CD4-positive, alpha-beta memory T cell (primary cell): ENCODE measurements at regions not wholly inside any gene's neighbourhood (a gene's known extent, or its start where the extent isn't known, plus 50 kb on each side); places are given as distances from the start of the nearest gene placed in this dataset.
A peak's percentile ranks its signal among the peaks of the same experiment; 100 is the strongest.

ENCODE experiments used
- CTCF ChIA-PET: fragments of 350-600 bp; sonication (Branson Sonifier 250); formaldehyde crosslinking; loops from one replicate; lab custom pipeline; 2021; ENCODE audit warnings: inconsistent platforms; ENCODE audit not compliant: partially characterized antibody; lab: Charles Lee
- POLR2A ChIA-PET: fragments of 350-600 bp; sonication (Branson Sonifier 250); formaldehyde crosslinking; loops from one replicate; lab custom pipeline; 2021; ENCODE audit not compliant: partially characterized antibody; lab: Charles Lee
- DNase-seq, 5 donors: peaks; one replicate each; pipeline versions ENCODE4 v3.0.0 to v3.0.0-alpha.2; 2020 to 2022; ENCODE audit warnings: mixed read lengths in 1 of 5
- H3K27ac ChIP-seq: one replicate; pipeline ENCODE4 v1.7.0; 2013; ENCODE audit warnings: low read depth, low read length
- H3K27me3 ChIP-seq: 2 replicates; pipeline ENCODE4 v1.7.0; 2013; ENCODE audit warnings: mild to moderate bottlenecking, low read length, moderate library complexity; ENCODE audit not compliant: insufficient read depth
- H3K36me3 ChIP-seq: 2 replicates; pipeline ENCODE4 v1.7.0; 2013; ENCODE audit warnings: mild to moderate bottlenecking, low read length, moderate library complexity; ENCODE audit not compliant: insufficient read depth
- H3K4me1 ChIP-seq: 2 replicates; pipeline ENCODE4 v1.7.0; 2013; ENCODE audit warnings: mild to moderate bottlenecking, low read length, moderate library complexity; ENCODE audit not compliant: insufficient read depth
- H3K4me3 ChIP-seq, 2 donors: one replicate each; pipeline ENCODE4 v1.7.0; 2013; ENCODE audit warnings: low read length in 2 of 2, mild to moderate bottlenecking in 1 of 2
- H3K9me3 ChIP-seq, 2 donors: one replicate each; pipeline ENCODE4 v1.7.0; 2013; ENCODE audit warnings: low read length in 2 of 2, control low read depth in 1 of 2; ENCODE audit not compliant: control insufficient read depth in 1 of 2
- H3K27ac Mint-ChIP-seq, 7 donors: one replicate each; pipeline ENCODE4 v1.8.0; 2020 to 2021; ENCODE audit warnings: mixed read lengths in 7 of 7, mild to moderate bottlenecking in 6 of 7, inconsistent platforms in 3 of 7, moderate library complexity in 3 of 7
- H3K27me3 Mint-ChIP-seq, 2 donors: one replicate each; pipeline ENCODE4 v1.8.0; 2020 to 2021; ENCODE audit warnings: mixed read lengths in 2 of 2
- H3K36me3 Mint-ChIP-seq, 2 donors: one replicate each; pipeline ENCODE4 v1.8.0; 2020 to 2021; ENCODE audit warnings: mixed read lengths in 2 of 2, inconsistent platforms in 1 of 2, mild to moderate bottlenecking in 1 of 2
- H3K4me1 Mint-ChIP-seq, 4 donors: one replicate each; pipeline ENCODE4 v1.8.0; 2020 to 2021; ENCODE audit warnings: mixed read lengths in 4 of 4, mild to moderate bottlenecking in 1 of 4
- H3K4me3 Mint-ChIP-seq, 8 donors: one replicate each; pipeline ENCODE4 v1.8.0; 2020 to 2021; ENCODE audit warnings: mixed read lengths in 8 of 8, mild to moderate bottlenecking in 7 of 8, moderate library complexity in 6 of 8, inconsistent platforms in 3 of 8
- H3K9me3 Mint-ChIP-seq, 8 donors: one replicate each; pipeline ENCODE4 v1.8.0; 2020 to 2021; ENCODE audit warnings: mixed read lengths in 8 of 8, mild to moderate bottlenecking in 5 of 8, inconsistent platforms in 3 of 8, moderate library complexity in 1 of 8
- intact Hi-C: fragments of 100-400 bp; cut with micrococcal nuclease; formaldehyde crosslinking; loops from one replicate; pipeline ENCODE4 v1.15.1; 2023

- no peak overlapping the region for H3K4me3 Mint-ChIP-seq
- intact Hi-C loops, result no loop called here
- Histone ChIP-seq H3K9me3 (peaks cover 0 to 5% of the 10 kb centered on the region in 2 donors), H3K27ac (no peak overlapping the region), H3K4me1 (no peaks in the 10 kb centered on the region), H3K27me3 (no peaks in the 10 kb centered on the region), H3K36me3 (no peaks in the 10 kb centered on the region), H3K4me3 (no peak overlapping the region)
- POLR2A ChIA-PET, result no interaction called here
- DNase-seq, result no peak
- no peaks in the 10 kb centered on the region for H3K27me3 Mint-ChIP-seq
- peaks cover 0 to 1% (median 0%) of the 10 kb centered on the region in 4 donors for H3K4me1 Mint-ChIP-seq
- H3K9me3 Mint-ChIP-seq, result peaks cover 0 to 25% (median 14%) of the 10 kb centered on the region in 8 donors
- CTCF ChIA-PET, result no interaction called here
- no peak overlapping the region for H3K27ac Mint-ChIP-seq
- H3K36me3 Mint-ChIP-seq, result peaks cover 0 to 4% of the 10 kb centered on the region in 2 donors
These were observed 572.7 kb upstream of the ATP2B1 start for GRCh38 chr12:90281154-90281868.

DNA sequence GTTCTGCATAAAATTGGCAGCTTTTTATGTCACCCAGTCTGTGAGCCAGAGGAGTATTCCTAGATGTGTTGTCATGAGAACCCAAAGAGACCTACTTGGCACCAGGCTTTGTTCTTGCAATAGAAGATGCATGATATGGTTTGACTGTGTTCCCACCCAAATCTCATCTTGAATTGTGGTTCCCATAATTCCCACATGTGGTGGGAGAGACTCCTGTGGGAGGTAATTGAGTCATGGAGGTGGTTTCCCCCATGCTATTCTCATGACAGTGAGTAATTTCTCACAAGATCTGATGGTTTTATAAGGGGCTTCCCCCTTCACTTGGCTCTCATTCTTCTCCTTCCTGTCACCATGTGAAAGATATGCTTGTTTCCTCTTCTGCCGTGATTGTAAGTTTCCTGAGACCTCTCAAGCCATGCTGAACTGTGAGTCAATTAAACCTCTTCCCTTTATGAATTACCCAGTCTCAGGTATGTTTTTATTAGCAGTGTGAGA, 572.0 kb upstream of the ATP2B1 start:
- ChIA-PET POLR2A (no interaction called here), CTCF (no interaction called here)
- H3K4me3 ChIP-seq, result no peak overlapping the region
- peaks cover 0 to 1% (median 0%) of the 10 kb centered on the region in 4 donors for H3K4me1 Mint-ChIP-seq
- peaks cover 0 to 4% of the 10 kb centered on the region in 2 donors for H3K36me3 Mint-ChIP-seq
- no peak overlapping the region for H3K27ac ChIP-seq
- intact Hi-C loops, result no loop called here
- no peak overlapping the region for H3K27ac Mint-ChIP-seq
- no peaks in the 10 kb centered on the region for H3K36me3 ChIP-seq
- H3K4me1 ChIP-seq, result no peaks in the 10 kb centered on the region
- no peak for DNase-seq
- no peaks in the 10 kb centered on the region for H3K27me3 Mint-ChIP-seq
- H3K9me3 ChIP-seq, result peaks cover 0 to 5% of the 10 kb centered on the region in 2 donors
- H3K27me3 ChIP-seq, result no peaks in the 10 kb centered on the region
- peaks cover 0 to 25% (median 14%) of the 10 kb centered on the region in 8 donors for H3K9me3 Mint-ChIP-seq
- no peak overlapping the region for H3K4me3 Mint-ChIP-seq

GRCh38 chr12:90280033-90280432, 571.4 kb upstream of the ATP2B1 start:
- no peak overlapping the region for H3K4me3 Mint-ChIP-seq
- H3K36me3 Mint-ChIP-seq, result peaks cover 0 to 4% of the 10 kb centered on the region in 2 donors
- H3K27me3 Mint-ChIP-seq, result no peaks in the 10 kb centered on the region
- no peak for DNase-seq
- Histone ChIP-seq H3K4me1 (no peaks in the 10 kb centered on the region), H3K36me3 (no peaks in the 10 kb centered on the region), H3K9me3 (peaks cover 0 to 5% of the 10 kb centered on the region in 2 donors), H3K4me3 (no peak overlapping the region), H3K27me3 (no peaks in the 10 kb centered on the region), H3K27ac (no peak overlapping the region)
- ChIA-PET POLR2A (no interaction called here), CTCF (no interaction called here)
- intact Hi-C loops, result no loop called here
- H3K9me3 Mint-ChIP-seq, result peaks cover 0 to 25% (median 14%) of the 10 kb centered on the region in 8 donors
- no peak overlapping the region for H3K27ac Mint-ChIP-seq
- H3K4me1 Mint-ChIP-seq, result peaks cover 0 to 1% (median 0%) of the 10 kb centered on the region in 4 donors

GRCh38 chr12:90275088-90275487, 566.5 kb upstream of the ATP2B1 start:
- no peaks in the 10 kb centered on the region for H3K27me3 ChIP-seq
- no peaks in the 10 kb centered on the region for H3K4me1 Mint-ChIP-seq
- no peak overlapping the region for H3K27ac Mint-ChIP-seq
- H3K36me3 Mint-ChIP-seq, result no peaks in the 10 kb centered on the region
- no peaks in the 10 kb centered on the region for H3K36me3 ChIP-seq
- no peak overlapping the region for H3K4me3 Mint-ChIP-seq
- H3K4me3 ChIP-seq, result no peak overlapping the region
- no peaks in the 10 kb centered on the region for H3K9me3 Mint-ChIP-seq
- no peaks in the 10 kb centered on the region for H3K9me3 ChIP-seq
- ChIA-PET POLR2A (no interaction called here), CTCF (interaction anchor here (0.9 kb wide), 1 partner anchor 11 kb away, joined by 3 read pairs; no protein-coding TSS in a partner anchor)
- H3K27ac ChIP-seq, result no peak overlapping the region
- no peaks in the 10 kb centered on the region for H3K4me1 ChIP-seq
- intact Hi-C loops, result no loop called here
- DNase-seq, result no peak
- peaks cover 0 to 3% of the 10 kb centered on the region in 2 donors for H3K27me3 Mint-ChIP-seq

- no peak overlapping the region for H3K27ac Mint-ChIP-seq
- no peaks in the 10 kb centered on the region for H3K36me3 Mint-ChIP-seq
- ChIA-PET POLR2A (no interaction called here), CTCF (no interaction called here)
- no peaks in the 10 kb centered on the region for H3K9me3 Mint-ChIP-seq
- H3K27me3 Mint-ChIP-seq, result peaks cover 0 to 3% of the 10 kb centered on the region in 2 donors
- Histone ChIP-seq H3K4me1 (no peaks in the 10 kb centered on the region), H3K27ac (no peak overlapping the region), H3K9me3 (no peaks in the 10 kb centered on the region), H3K27me3 (no peaks in the 10 kb centered on the region), H3K36me3 (no peaks in the 10 kb centered on the region), H3K4me3 (no peak overlapping the region)
- intact Hi-C loops, result no loop called here
- H3K4me1 Mint-ChIP-seq, result no peaks in the 10 kb centered on the region
- DNase-seq, result no peak
- no peak overlapping the region for H3K4me3 Mint-ChIP-seq
These were observed 565.8 kb upstream of the ATP2B1 start for GRCh38 chr12:90274407-90274806.

- Mint-ChIP-seq H3K27ac (peak overlapping the region in 1 of 7 donors; percentile 25), H3K4me3 (no peak overlapping the region), H3K27me3 (no peaks in the 10 kb centered on the region), H3K4me1 (no peaks in the 10 kb centered on the region), H3K36me3 (no peaks in the 10 kb centered on the region), H3K9me3 (peaks cover 0 to 2% (median 0%) of the 10 kb centered on the region in 8 donors)
- no peaks in the 10 kb centered on the region for H3K4me1 ChIP-seq
- H3K27ac ChIP-seq, result no peak overlapping the region
- intact Hi-C loops, result no loop called here
- ChIA-PET CTCF (no interaction called here), POLR2A (no interaction called here)
- no peak for DNase-seq
- H3K9me3 ChIP-seq, result no peaks in the 10 kb centered on the region
- no peak overlapping the region for H3K4me3 ChIP-seq
- H3K27me3 ChIP-seq, result no peaks in the 10 kb centered on the region
- no peaks in the 10 kb centered on the region for H3K36me3 ChIP-seq
These were observed 559.9 kb upstream of the ATP2B1 start for GRCh38 chr12:90268574-90268973.

DNA sequence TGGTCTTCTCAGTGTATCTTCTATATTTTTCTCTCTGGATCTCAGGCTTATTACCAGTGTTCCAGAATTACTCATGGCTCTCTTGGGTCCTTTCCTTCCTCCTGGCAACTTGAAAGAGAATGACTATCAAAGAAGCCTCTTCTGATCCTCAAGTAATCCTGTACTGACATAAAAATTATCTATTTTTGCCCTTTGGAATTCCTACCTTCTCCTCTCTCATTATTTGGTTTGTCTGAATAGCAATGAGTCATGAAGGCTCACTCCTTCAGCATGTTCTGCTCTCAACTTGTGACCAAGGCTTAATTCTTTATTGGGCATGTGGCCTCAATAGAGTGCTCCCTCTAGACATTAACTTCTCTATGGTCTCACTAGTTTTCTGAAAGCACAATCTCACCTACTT, 553.6 kb upstream of the ATP2B1 start:
- Histone ChIP-seq H3K27ac (no peak overlapping the region), H3K9me3 (no peaks in the 10 kb centered on the region), H3K27me3 (no peaks in the 10 kb centered on the region), H3K4me1 (no peaks in the 10 kb centered on the region), H3K36me3 (no peaks in the 10 kb centered on the region), H3K4me3 (no peak overlapping the region)
- peaks cover 0 to 2% of the 10 kb centered on the region in 2 donors for H3K27me3 Mint-ChIP-seq
- intact Hi-C loops, result no loop called here
- no peak overlapping the region for H3K4me3 Mint-ChIP-seq
- no peaks in the 10 kb centered on the region for H3K4me1 Mint-ChIP-seq
- CTCF ChIA-PET, result no interaction called here
- no peak for DNase-seq
- H3K36me3 Mint-ChIP-seq, result no peaks in the 10 kb centered on the region
- POLR2A ChIA-PET, result no interaction called here
- peaks cover 0 to 2% (median 0%) of the 10 kb centered on the region in 8 donors for H3K9me3 Mint-ChIP-seq
- H3K27ac Mint-ChIP-seq, result no peak overlapping the region
